OCI-LY3 (cell line): ENCODE measurements at regions not wholly inside any gene's neighbourhood (a gene's known extent, or its start where the extent isn't known, plus 50 kb on each side); places are given as distances from the start of the nearest gene placed in this dataset.

Experiments
- CTCF ChIP-seq: fragments of 200-600, 300-600 bp; sonication (generic); IDR thresholded peaks from 2 replicates; pipeline ENCODE4 v1.5.1; 2014; ENCODE audit warnings: antibody characterized with exemption, low read length, low read depth
- EZH2phosphoT487 ChIP-seq: fragments of 200-600 bp; shearing (Covaris generic); IDR thresholded peaks from 2 replicates; pipeline ENCODE4 v1.6.1; 2018; ENCODE audit warnings: antibody characterized with exemption, mixed run types, low read depth

- TF ChIP-seq CTCF, result no peak
- TF ChIP-seq EZH2phosphoT487, result no peak
Observed at GRCh38 chr11:80538040-80538439, 1097.2 kb upstream of the TENM4 start.
